GM23248 (cell line): ENCODE measurements at regions not wholly inside any gene's neighbourhood (a gene's known extent, or its start where the extent isn't known, plus 50 kb on each side); places are given as distances from the start of the nearest gene placed in this dataset.
"Not testable (repeated sequence)": the region's sequence is repeated elsewhere in the genome, so short reads cannot be mapped to it uniquely, and the experiment has no call there.

ENCODE experiments used
- DNase-seq: peaks from one replicate; pipeline ENCODE4 v3.0.0-alpha.2; 2015
- H2AFZ ChIP-seq: fragments of 200-600 bp; sonication (generic); 2 replicates; pipeline ENCODE4 v1.6.1; 2016; ENCODE audit warnings: antibody characterized with exemption
- H3F3A ChIP-seq: fragments of 200-600 bp; sonication (generic); 2 replicates; pipeline ENCODE4 v1.6.1; 2016; ENCODE audit warnings: mild to moderate bottlenecking, antibody characterized with exemption, mixed run types; ENCODE audit not compliant: insufficient read depth
- H3K27ac ChIP-seq: fragments of 200-600 bp; sonication (generic); 2 replicates; pipeline ENCODE4 v1.5.1; 2016; ENCODE audit warnings: mild to moderate bottlenecking
- H3K27me3 ChIP-seq: fragments of 200-600 bp; sonication (generic); replicated peaks from 2 replicates; pipeline ENCODE4 v1.6.1; 2016; ENCODE audit warnings: mild to moderate bottlenecking; ENCODE audit not compliant: insufficient read depth
- H3K36me3 ChIP-seq: fragments of 200-600 bp; sonication (generic); 2 replicates; pipeline ENCODE4 v1.6.1; 2016; ENCODE audit warnings: low read depth, mild to moderate bottlenecking
- H3K4me1 ChIP-seq: fragments of 200-600 bp; sonication (generic); 2 replicates; pipeline ENCODE4 v1.6.1; 2016; ENCODE audit warnings: mild to moderate bottlenecking; ENCODE audit not compliant: insufficient read depth
- H3K4me2 ChIP-seq: fragments of 200-600 bp; sonication (generic); one replicate; pipeline ENCODE4 v1.6.1; 2016; ENCODE audit warnings: mild to moderate bottlenecking; ENCODE audit not compliant: unreplicated experiment
- H3K4me3 ChIP-seq: fragments of 200-600 bp; sonication (generic); 2 replicates; pipeline ENCODE4 v1.5.1; 2016; ENCODE audit warnings: mild to moderate bottlenecking
- H3K79me2 ChIP-seq: fragments of 200-600 bp; sonication (generic); 2 replicates; pipeline ENCODE4 v1.6.1; 2016; ENCODE audit warnings: mild to moderate bottlenecking; ENCODE audit not compliant: insufficient read depth
- H3K9ac ChIP-seq: fragments of 200-600 bp; sonication (generic); 2 replicates; pipeline ENCODE4 v1.6.1; 2016; ENCODE audit warnings: mild to moderate bottlenecking
- H3K9me2 ChIP-seq: fragments of 200-600 bp; sonication (generic); 2 replicates; pipeline ENCODE4 v1.6.1; 2016; ENCODE audit warnings: mixed run types, mild to moderate bottlenecking, moderate library complexity; ENCODE audit not compliant: insufficient read depth
- H3K9me3 ChIP-seq: fragments of 200-600 bp; sonication (generic); one replicate; pipeline ENCODE4 v1.6.1; 2017; ENCODE audit warnings: low read depth
- H4K20me1 ChIP-seq: fragments of 200-600 bp; sonication (generic); 2 replicates; pipeline ENCODE4 v1.6.0; 2016; ENCODE audit not compliant: insufficient read depth
- EZH2 ChIP-seq: fragments of 200-600 bp; sonication (generic); IDR thresholded peaks from 2 replicates; pipeline ENCODE4 v1.6.1; 2018; ENCODE audit warnings: antibody characterized with exemption, mild to moderate bottlenecking; ENCODE audit not compliant: insufficient read depth, poor library complexity, severe bottlenecking
- EZH2phosphoT487 ChIP-seq: fragments of 200-600 bp; sonication (generic); IDR thresholded peaks from 2 replicates; pipeline ENCODE4 v1.6.1; 2018; ENCODE audit warnings: antibody characterized with exemption, moderate library complexity, mild to moderate bottlenecking, low read depth; ENCODE audit not compliant: insufficient read depth
- WGBS, 2 experiments: methylation state at CpG; one replicate each; pipeline ENCODE4 v1.1.6; 2015 to 2017; ENCODE audit warnings: low lambda C conversion rate in 2 of 2, low coverage in 1 of 2; ENCODE audit errors: missing lambda C conversion rate in 2 of 2; 5-methylcytosine and 5-hydroxymethylcytosine counted together
- in situ Hi-C: fragments of 300-500 bp; cut with MboI; formaldehyde crosslinking; loops from 2 replicates; pipeline ENCODE4 v1.15.0; 2020

DNA sequence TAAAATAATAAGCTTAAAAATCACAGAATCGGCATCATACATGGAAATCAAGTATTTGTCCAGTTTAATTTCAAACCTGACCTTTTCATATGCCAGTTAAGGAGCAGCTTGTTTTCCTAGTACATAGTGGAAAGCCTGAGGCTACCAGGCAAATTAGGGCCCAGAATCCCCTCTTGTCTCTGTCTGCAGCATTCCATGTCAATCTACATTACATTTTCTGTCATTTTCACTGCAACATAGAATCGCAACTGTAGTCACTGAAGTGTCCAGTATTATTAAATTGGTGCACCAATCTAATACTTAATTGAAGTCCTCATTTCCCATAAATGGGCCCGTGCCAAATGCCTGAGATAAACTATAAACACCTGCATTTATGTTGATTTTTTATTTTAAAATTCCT is 1352.2 kb upstream of the ACO1 start:
- TF ChIP-seq EZH2 = no peak
- no peak for TF ChIP-seq EZH2phosphoT487
- Histone ChIP-seq H4K20me1 (no peaks in the 10 kb centered on the region; the same call in 1 of the 2 replicates), H2AFZ (no peak overlapping the region), H3K9ac (no peak overlapping the region), H3K9me3 (no peaks in the 10 kb centered on the region), H3F3A (no peaks in the 10 kb centered on the region), H3K79me2 (no peaks in the 10 kb centered on the region), H3K9me2 (no peaks in the 10 kb centered on the region), H3K27ac (no peak overlapping the region), H3K4me3 (no peak overlapping the region), H3K27me3 (no peaks in the 10 kb centered on the region), H3K4me2 (no peak overlapping the region), H3K36me3 (no peaks in the 10 kb centered on the region), H3K4me1 (no peaks in the 10 kb centered on the region)
- WGBS, 2 experiments = 36% methylated on average over 3 of the region's 3 CpGs
- in situ Hi-C loops = no loop called here
- DNase-seq = no peak

DNA sequence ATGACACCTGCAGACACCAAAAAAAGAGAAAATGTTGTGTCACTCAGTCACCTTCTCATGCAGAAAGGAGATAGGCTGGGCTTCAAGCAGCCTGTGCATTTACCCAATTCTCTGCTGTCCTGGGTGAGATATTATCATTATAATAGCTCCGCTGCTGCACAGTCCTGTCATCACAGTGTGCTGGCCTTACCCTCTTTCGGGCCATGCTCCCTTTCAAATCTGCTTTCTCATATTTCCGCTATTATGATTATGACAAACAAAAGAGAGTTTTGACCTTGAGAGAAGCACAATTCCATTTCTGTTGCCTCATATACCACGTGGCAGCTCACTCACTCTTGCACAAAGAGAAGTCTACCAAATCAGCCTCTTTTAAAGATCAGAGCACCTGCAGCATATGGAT is 1350.1 kb upstream of the ACO1 start:
- H3K9me3 ChIP-seq = no peaks in the 10 kb centered on the region
- TF ChIP-seq EZH2phosphoT487 = no peak
- TF ChIP-seq EZH2 = no peak
- no peak overlapping the region for H3K4me2 ChIP-seq
- H3K9me2 ChIP-seq = no peaks in the 10 kb centered on the region
- in situ Hi-C loops = no loop called here
- DNase-seq = no peak
- no peaks in the 10 kb centered on the region for H3F3A ChIP-seq
- 31 to 33% methylated on average over 4 of the region's 4 CpGs for WGBS, 2 experiments
- H3K27ac ChIP-seq = no peak overlapping the region
- no peaks in the 10 kb centered on the region for H3K4me1 ChIP-seq
- H4K20me1 ChIP-seq = no peaks in the 10 kb centered on the region; the same call in 1 of the 2 replicates
- no peaks in the 10 kb centered on the region for H3K36me3 ChIP-seq
- no peaks in the 10 kb centered on the region for H3K79me2 ChIP-seq
- H3K27me3 ChIP-seq = no peaks in the 10 kb centered on the region
- H3K9ac ChIP-seq = no peak overlapping the region
- no peak overlapping the region for H3K4me3 ChIP-seq
- no peak overlapping the region for H2AFZ ChIP-seq

DNA sequence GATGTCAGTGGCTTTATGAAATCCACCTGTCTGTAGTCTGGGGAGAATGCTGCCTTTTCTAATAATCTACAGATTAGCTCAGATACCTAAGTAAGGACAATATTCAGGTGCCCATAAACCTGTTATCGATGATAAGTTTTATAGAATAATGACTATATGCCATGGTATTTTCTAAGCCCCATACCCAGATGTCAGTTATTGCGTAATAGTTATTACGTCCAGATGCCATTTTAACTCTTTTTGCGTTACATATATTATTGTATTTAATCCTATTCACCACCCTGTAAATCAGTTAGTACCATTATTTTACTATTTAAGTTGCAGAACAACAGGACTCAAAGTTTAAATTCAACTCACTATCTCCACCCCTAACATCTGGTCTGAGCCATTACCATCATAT is 1343.9 kb upstream of the ACO1 start:
- Histone ChIP-seq H2AFZ (no peak overlapping the region), H3K9me2 (no peaks in the 10 kb centered on the region), H3K27me3 (no peaks in the 10 kb centered on the region), H3F3A (no peaks in the 10 kb centered on the region), H3K79me2 (no peaks in the 10 kb centered on the region), H3K36me3 (no peaks in the 10 kb centered on the region), H3K4me2 (no peak overlapping the region), H3K4me1 (no peaks in the 10 kb centered on the region), H3K9me3 (no peaks in the 10 kb centered on the region), H3K9ac (no peak overlapping the region), H4K20me1 (no peaks in the 10 kb centered on the region), H3K27ac (no peak overlapping the region), H3K4me3 (no peak overlapping the region)
- DNase-seq = no peak
- no peak for TF ChIP-seq EZH2
- no peak for TF ChIP-seq EZH2phosphoT487
- in situ Hi-C loops = no loop called here
- WGBS, 2 experiments = 1 to 2% methylated on average over 4 of the region's 4 CpGs

DNA sequence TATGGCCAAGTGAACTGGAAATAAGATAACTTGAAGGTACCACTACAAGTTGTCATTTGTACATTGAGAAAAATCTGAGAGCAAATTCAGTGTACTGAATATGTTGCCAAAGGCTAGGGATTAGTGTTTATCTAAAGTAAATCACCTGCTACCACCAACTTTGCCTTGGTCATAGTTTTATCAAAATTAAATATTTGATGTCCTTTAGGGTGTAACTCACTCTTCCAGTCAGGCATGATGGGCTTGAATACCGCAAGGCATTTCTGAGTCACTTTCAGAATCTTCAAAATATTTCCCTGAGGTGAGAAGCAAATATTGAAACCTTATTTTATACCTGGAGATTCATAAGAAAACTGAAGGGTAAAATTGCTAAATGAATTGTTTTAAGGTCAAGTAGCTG is 1338.6 kb upstream of the ACO1 start:
- Histone ChIP-seq H3K4me3 (no peak overlapping the region), H3K79me2 (no peaks in the 10 kb centered on the region), H3K9ac (no peak overlapping the region), H3K4me2 (no peak overlapping the region), H3K36me3 (no peaks in the 10 kb centered on the region), H3K4me1 (no peaks in the 10 kb centered on the region), H3K27me3 (no peaks in the 10 kb centered on the region), H3K9me3 (peaks cover 4% of the 10 kb centered on the region), H3K27ac (no peak overlapping the region), H3K9me2 (no peaks in the 10 kb centered on the region), H4K20me1 (no peaks in the 10 kb centered on the region), H2AFZ (no peak overlapping the region), H3F3A (no peaks in the 10 kb centered on the region)
- DNase-seq = no peak
- 32% methylated on average over 1 of the region's 1 CpG for WGBS, 2 experiments
- no peak for TF ChIP-seq EZH2phosphoT487
- no peak for TF ChIP-seq EZH2
- in situ Hi-C loops = no loop called here

DNA sequence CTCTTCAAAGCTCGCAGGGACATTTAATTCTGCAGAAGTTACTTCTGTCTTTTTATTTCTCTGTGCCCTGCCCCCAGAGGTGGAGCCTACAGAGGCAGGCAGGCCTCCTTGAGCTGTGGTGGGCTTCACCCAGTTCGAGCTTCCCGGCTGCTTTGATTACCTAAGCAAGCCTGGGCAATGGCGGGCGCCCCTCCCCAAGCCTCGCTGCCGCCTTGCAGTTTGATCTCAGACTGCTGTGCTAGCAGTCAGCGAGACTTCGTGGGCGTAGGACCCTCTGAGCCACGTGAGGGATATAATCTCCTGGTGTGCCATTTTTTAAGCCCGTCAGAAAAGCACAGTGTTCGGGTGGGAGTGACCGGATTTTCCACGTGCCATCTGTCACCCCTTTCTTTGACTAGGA is 1322.9 kb upstream of the ACO1 start:
- H3F3A ChIP-seq, in situ Hi-C loops, H3K4me2 ChIP-seq, H3K9me2 ChIP-seq, DNase-seq, H3K36me3 ChIP-seq, H3K27ac ChIP-seq, H3K4me3 ChIP-seq, H2AFZ ChIP-seq, H3K79me2 ChIP-seq, H3K4me1 ChIP-seq, H4K20me1 ChIP-seq, H3K9ac ChIP-seq, H3K27me3 ChIP-seq, H3K9me3 ChIP-seq: not testable (repeated sequence)
- 44 to 49% methylated on average over 15 of the region's 15 CpGs for WGBS, 2 experiments
